ENCODE measurements at regions not wholly inside any gene's neighbourhood (a gene's known extent, or its start where the extent isn't known, plus 50 kb on each side); places are given as distances from the start of the nearest gene placed in this dataset.

GRCh38 chr13:72194523-72194922, 327.5 kb upstream of the DACH1 start:
- 39% methylated on average over 6 of the region's 6 CpGs for WGBS (ENCODE audit: insufficient coverage, insufficient replicate concordance, low lambda C conversion rate, missing lambda C conversion rate)
- no peak overlapping the region for H3K27ac ChIP-seq (ENCODE audit: control insufficient read depth, insufficient read depth)
- CTCF ChIA-PET: no interaction called here
- no peaks in the 10 kb centered on the region for H3K4me1 ChIP-seq (ENCODE audit: control insufficient read depth, insufficient read depth, low read length)
- SMC1A ChIA-PET (ENCODE audit: uncharacterized antibody, unreplicated experiment): no interaction called here
- ATAC-seq (no peak), FAIRE-seq (no peak), DNase-seq (ENCODE audit: low read depth, low spot score) (no peak)
- intact Hi-C loops (cut with micrococcal nuclease; ENCODE audit: unreplicated experiment) (no loop called here), in situ Hi-C loops (cut with MboI) (no loop called here)
- no peaks in the 10 kb centered on the region for H3K9me3 ChIP-seq (replicated peaks; ENCODE audit: control insufficient read depth, insufficient read depth, low read length)
- POLR2A ChIA-PET: no interaction called here
- no peak overlapping the region for H2AFZ ChIP-seq (ENCODE audit: control insufficient read depth, low read depth, low read length)
- H3K36me3 ChIP-seq (ENCODE audit: control insufficient read depth in 2 of 2, insufficient read depth in 2 of 2, low read length in 1 of 2): no peaks in the 10 kb centered on the region
- no peak overlapping the region for H3K9ac ChIP-seq (ENCODE audit: control insufficient read depth, insufficient read depth, low read length)
- H3K79me2 ChIP-seq (ENCODE audit: control insufficient read depth, insufficient read depth, low read length): no peaks in the 10 kb centered on the region
- H3K4me2 ChIP-seq (ENCODE audit: control insufficient read depth, insufficient read depth): no peak overlapping the region
- no TSS peak for BruUV-seq (replicated peaks)
- TF ChIP-seq MEF2A (IDR thresholded peaks at IDR 0.05; ENCODE audit: insufficient read depth, low read depth, low read length) (no peak), CEBPB (IDR thresholded peaks at IDR 0.05; ENCODE audit: borderline replicate concordance in 1 of 2, low read depth in 2 of 2, low read length in 2 of 2) (no peak), JUND (IDR thresholded peaks at IDR 0.05; ENCODE audit: low read depth, low read length) (no peak), SREBF1 (IDR thresholded peaks at IDR 0.05; ENCODE audit: low read length) (no peak), SRF (IDR thresholded peaks at IDR 0.05; ENCODE audit: low read depth in 2 of 2, low read length in 2 of 2) (no peak), HDAC2 (IDR thresholded peaks at IDR 0.05) (no peak), GATAD2B (conservative IDR thresholded peaks at IDR 0.05; ENCODE audit: low read depth) (no peak), ZNF207 (IDR thresholded peaks at IDR 0.05; ENCODE audit: borderline replicate concordance) (no peak), SREBF2 (IDR thresholded peaks at IDR 0.05; ENCODE audit: low read length) (no peak), NFIC (IDR thresholded peaks at IDR 0.05; ENCODE audit: low read depth, low read length) (no peak), ASH2L (IDR thresholded peaks at IDR 0.05; ENCODE audit: borderline replicate concordance, low read depth) (no peak), E4F1 (IDR thresholded peaks at IDR 0.05; ENCODE audit: borderline replicate concordance, partially characterized antibody) (no peak), CHD2 (IDR thresholded peaks at IDR 0.05; ENCODE audit: borderline replicate concordance, low read depth, low read length) (no peak)
- TF ChIP-seq, protein P1, sequence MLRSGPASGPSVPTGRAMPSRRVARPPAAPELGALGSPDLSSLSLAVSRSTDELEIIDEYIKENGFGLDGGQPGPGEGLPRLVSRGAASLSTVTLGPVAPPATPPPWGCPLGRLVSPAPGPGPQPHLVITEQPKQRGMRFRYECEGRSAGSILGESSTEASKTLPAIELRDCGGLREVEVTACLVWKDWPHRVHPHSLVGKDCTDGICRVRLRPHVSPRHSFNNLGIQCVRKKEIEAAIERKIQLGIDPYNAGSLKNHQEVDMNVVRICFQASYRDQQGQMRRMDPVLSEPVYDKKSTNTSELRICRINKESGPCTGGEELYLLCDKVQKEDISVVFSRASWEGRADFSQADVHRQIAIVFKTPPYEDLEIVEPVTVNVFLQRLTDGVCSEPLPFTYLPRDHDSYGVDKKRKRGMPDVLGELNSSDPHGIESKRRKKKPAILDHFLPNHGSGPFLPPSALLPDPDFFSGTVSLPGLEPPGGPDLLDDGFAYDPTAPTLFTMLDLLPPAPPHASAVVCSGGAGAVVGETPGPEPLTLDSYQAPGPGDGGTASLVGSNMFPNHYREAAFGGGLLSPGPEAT (IDR thresholded peaks at IDR 0.05; ENCODE audit: low read depth): no peak
- RAD21 ChIA-PET (ENCODE audit: unreplicated experiment): no interaction called here
- H3K4me3 ChIP-seq: no peak overlapping the region
- H3K27me3 ChIP-seq (replicated peaks in 1 of 2; ENCODE audit: control insufficient read depth in 2 of 2, insufficient read depth in 2 of 2, low read length in 1 of 2): no peaks in the 10 kb centered on the region
- no peaks in the 10 kb centered on the region for H4K20me1 ChIP-seq (ENCODE audit: control insufficient read depth, insufficient read depth)
